Esophagus (tissue), 2 donors: ENCODE measurements at regions not wholly inside any gene's neighbourhood (a gene's known extent, or its start where the extent isn't known, plus 50 kb on each side); places are given as distances from the start of the nearest gene placed in this dataset.

Experiments
- H3K27ac ChIP-seq, 2 donors: one replicate each; pipeline ENCODE4 v1.5.1; 2013; ENCODE audit warnings: low read depth in 2 of 2, mild to moderate bottlenecking in 2 of 2, inconsistent platforms in 1 of 2, low read length in 1 of 2, moderate library complexity in 1 of 2
- H3K27me3 ChIP-seq, 2 donors: one replicate each; pipeline ENCODE4 v1.6.1; 2013; ENCODE audit warnings: low read length in 2 of 2, control low read depth in 1 of 2, mild to moderate bottlenecking in 1 of 2; ENCODE audit not compliant: insufficient read depth in 2 of 2, control insufficient read depth in 1 of 2
- H3K36me3 ChIP-seq, 2 donors: one replicate each; pipeline ENCODE4 v1.6.1; 2013; ENCODE audit warnings: low read length in 1 of 2; ENCODE audit not compliant: control insufficient read depth in 2 of 2, insufficient read depth in 2 of 2
- H3K4me1 ChIP-seq, 2 donors: one replicate each; pipeline ENCODE4 v1.6.1; 2013; ENCODE audit warnings: low read length in 1 of 2; ENCODE audit not compliant: control insufficient read depth in 2 of 2, insufficient read depth in 2 of 2
- H3K4me3 ChIP-seq, 2 donors: one replicate each; pipeline ENCODE4 v1.5.1; 2013; ENCODE audit warnings: low read length in 2 of 2, mild to moderate bottlenecking in 2 of 2, low read depth in 1 of 2, moderate library complexity in 1 of 2
- H3K9me3 ChIP-seq, 2 donors: one replicate each; pipeline ENCODE4 v1.6.1; 2013; ENCODE audit warnings: mild to moderate bottlenecking in 2 of 2, low read depth in 1 of 2, low read length in 1 of 2, moderate library complexity in 1 of 2; ENCODE audit not compliant: control insufficient read depth in 2 of 2, insufficient read depth in 1 of 2
- WGBS, 2 donors: extraction: QIAGEN DNeasy Blood & Tissue Kit; methylation state at CpG; one replicate each; pipeline ENCODE4 v1.1.7; 2013; 5-methylcytosine and 5-hydroxymethylcytosine counted together
- donor health status: healthy with polysubstance abuse.
- donor health status: Bipolar disorder and iron deficiency.

DNA sequence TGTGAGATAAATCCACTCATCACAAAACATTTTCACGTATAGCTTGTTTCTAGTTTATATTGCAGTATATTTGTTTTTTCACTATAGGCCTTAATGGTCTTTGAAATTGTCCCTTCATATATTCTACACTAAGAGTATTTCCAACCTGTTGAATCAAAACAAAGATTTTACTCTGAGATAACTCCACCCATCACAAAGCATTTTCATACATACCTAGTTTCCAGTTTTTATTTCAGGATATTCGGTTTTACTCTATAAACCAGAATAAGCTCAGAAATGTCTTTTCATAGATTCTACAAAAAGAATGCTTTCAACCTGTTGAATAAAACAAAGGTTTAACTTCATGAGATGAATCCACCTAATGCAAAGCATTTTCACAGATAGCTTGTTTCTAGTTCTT, 1528.7 kb downstream of the UQCRFS1 start:
- no peak overlapping the region for H3K27ac ChIP-seq
- H3K4me1 ChIP-seq: no peaks in the 10 kb centered on the region
- peaks cover 2 to 4% of the 10 kb centered on the region in 2 donors for H3K9me3 ChIP-seq
- H3K4me3 ChIP-seq: no peak overlapping the region
- 71 to 86% methylated on average over 2 of the region's 2 CpGs for WGBS, 2 donors
- H3K27me3 ChIP-seq: no peaks in the 10 kb centered on the region
- H3K36me3 ChIP-seq: no peaks in the 10 kb centered on the region

DNA sequence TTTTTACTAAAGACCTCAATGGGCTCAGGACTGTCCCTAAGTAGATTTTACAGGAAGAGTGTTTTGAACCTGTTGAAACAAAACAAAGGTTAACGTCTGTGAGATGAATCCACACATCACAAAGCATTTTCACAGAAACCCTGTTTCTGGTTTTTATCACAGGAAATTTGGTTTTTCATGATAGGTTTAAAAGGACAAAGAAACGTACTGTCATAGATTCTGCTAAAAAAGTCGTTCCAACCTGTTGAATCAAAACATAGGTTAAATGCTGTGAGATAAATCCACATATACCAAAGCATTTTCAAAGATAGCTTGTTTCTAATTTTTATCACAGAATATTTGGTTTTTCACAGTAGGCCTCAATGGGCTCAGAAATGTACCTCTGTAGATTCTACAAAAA, 1531.0 kb downstream of the UQCRFS1 start:
- H3K4me1 ChIP-seq: no peaks in the 10 kb centered on the region
- WGBS, 2 donors: 70 to 73% methylated on average over 3 of the region's 3 CpGs
- no peaks in the 10 kb centered on the region for H3K27me3 ChIP-seq
- no peak overlapping the region for H3K27ac ChIP-seq
- peaks cover 4 to 5% of the 10 kb centered on the region in 2 donors for H3K9me3 ChIP-seq
- H3K36me3 ChIP-seq: no peaks in the 10 kb centered on the region
- H3K4me3 ChIP-seq: no peak overlapping the region

DNA sequence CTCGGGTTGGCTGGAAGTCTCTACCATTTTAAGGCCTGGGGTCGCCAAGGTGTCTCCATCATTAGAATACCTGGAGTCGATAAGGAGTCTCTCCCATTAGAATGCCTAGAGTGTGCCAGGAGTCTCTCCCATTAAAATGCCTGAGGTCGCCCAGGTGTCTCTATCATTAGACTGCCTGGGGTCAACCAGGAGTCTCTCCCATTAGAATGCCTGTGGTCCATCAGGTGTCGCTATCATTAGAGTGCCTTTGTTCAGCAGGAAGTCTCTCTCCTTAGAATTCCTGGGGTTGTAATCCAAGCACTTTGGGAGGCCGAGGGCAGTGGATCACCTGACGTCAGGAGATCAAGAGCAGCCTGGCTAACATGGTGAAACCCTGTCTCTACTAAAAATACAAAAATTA, 1533.0 kb downstream of the UQCRFS1 start:
- Histone ChIP-seq H3K4me3 (no peak overlapping the region), H3K27ac (no peak overlapping the region), H3K9me3 (peaks cover 9% of the 10 kb centered on the region in 2 donors), H3K27me3 (no peaks in the 10 kb centered on the region), H3K4me1 (no peaks in the 10 kb centered on the region), H3K36me3 (no peaks in the 10 kb centered on the region)
- WGBS, 2 donors: 74 to 76% methylated on average over 7 of the region's 7 CpGs

- H3K9me3 ChIP-seq: peaks cover 9 to 10% of the 10 kb centered on the region in 2 donors
- 73 to 78% methylated on average over 8 of the region's 8 CpGs for WGBS, 2 donors
- no peak overlapping the region for H3K4me3 ChIP-seq
- H3K27me3 ChIP-seq: no peaks in the 10 kb centered on the region
- no peak overlapping the region for H3K27ac ChIP-seq
- no peaks in the 10 kb centered on the region for H3K4me1 ChIP-seq
- no peaks in the 10 kb centered on the region for H3K36me3 ChIP-seq
Measured at GRCh38 chr19:27679399-27679798, 1533.6 kb downstream of the UQCRFS1 start.

GRCh38 chr19:27676877-27677276, 1536.1 kb downstream of the UQCRFS1 start:
- 64% methylated on average over 6 of the region's 6 CpGs for WGBS, 2 donors
- Histone ChIP-seq H3K27ac (no peak overlapping the region), H3K36me3 (no peaks in the 10 kb centered on the region), H3K9me3 (peaks cover 9 to 18% of the 10 kb centered on the region in 2 donors), H3K27me3 (no peaks in the 10 kb centered on the region), H3K4me3 (no peak overlapping the region), H3K4me1 (no peaks in the 10 kb centered on the region)

DNA sequence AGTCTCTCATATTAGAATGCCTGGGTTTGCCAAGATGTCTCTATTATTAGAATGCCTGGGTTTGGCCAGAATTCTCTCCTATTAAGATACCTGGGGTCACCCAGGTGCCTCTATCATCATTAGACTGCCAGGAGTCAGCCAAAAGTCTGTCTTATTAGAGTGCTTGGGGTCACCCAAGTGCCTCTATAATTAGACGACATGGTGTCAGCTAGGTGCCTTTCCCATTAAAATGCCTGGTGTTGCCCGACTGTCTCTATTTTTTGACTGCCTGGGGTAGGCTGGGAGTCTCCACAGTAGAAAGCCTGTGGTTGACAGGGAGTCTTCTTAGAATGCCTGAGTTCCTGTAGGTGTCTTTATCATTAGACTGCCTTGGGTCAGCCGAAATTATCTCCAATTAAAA, 1536.6 kb downstream of the UQCRFS1 start:
- no peaks in the 10 kb centered on the region for H3K27me3 ChIP-seq
- no peak overlapping the region for H3K4me3 ChIP-seq
- no peak overlapping the region for H3K27ac ChIP-seq
- H3K9me3 ChIP-seq: peaks cover 9 to 18% of the 10 kb centered on the region in 2 donors
- WGBS, 2 donors: 80 to 84% methylated on average over 3 of the region's 3 CpGs
- H3K4me1 ChIP-seq: no peaks in the 10 kb centered on the region
- H3K36me3 ChIP-seq: no peaks in the 10 kb centered on the region

DNA sequence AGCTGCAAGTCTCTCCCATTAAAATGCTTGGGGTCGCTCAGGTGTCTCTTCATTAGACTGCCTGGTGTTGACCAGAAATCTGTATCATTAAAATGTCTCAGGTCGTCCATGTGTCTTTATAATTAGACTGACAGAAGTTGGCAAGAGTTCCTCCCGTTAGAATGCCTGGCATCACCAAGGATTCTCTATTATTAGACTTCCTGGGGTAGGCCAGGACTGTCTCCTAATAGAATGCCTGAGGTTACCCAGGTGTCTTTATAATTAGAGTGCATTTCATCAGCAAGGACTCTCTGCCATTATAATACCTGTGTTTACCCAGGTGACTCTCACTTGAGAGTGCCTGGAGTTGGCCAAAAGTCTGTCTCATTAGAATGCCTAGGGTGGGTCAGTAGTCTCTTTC, 1537.2 kb downstream of the UQCRFS1 start:
- 42 to 43% methylated on average over 3 of the region's 3 CpGs for WGBS, 2 donors
- Histone ChIP-seq H3K9me3 (peaks cover 9 to 19% of the 10 kb centered on the region in 2 donors), H3K27ac (no peak overlapping the region), H3K27me3 (no peaks in the 10 kb centered on the region), H3K4me3 (no peak overlapping the region), H3K36me3 (no peaks in the 10 kb centered on the region), H3K4me1 (no peaks in the 10 kb centered on the region)

DNA sequence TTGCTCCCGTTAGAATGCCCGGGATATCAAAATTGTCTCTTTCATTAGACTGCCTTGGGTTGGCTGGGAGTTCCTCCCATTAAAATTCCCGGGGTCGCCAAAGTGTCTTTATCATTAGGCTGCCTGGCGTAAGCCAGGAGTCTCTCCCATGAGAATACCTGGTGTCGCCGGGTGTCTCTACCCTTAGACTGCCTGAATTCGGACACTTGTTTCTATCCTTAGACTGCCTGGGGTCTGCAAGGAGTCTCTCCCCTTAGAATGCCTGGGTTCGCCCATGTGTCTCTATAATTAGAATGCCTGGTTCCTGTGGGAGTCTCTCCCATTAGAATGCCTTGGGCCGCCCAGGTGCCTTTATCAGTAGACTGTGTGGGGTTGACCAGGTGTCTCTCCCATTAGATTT, 1538.2 kb downstream of the UQCRFS1 start:
- no peaks in the 10 kb centered on the region for H3K4me1 ChIP-seq
- H3K4me3 ChIP-seq: no peak overlapping the region
- H3K9me3 ChIP-seq: peaks cover 6 to 19% of the 10 kb centered on the region in 2 donors
- 73 to 88% methylated on average over 10 of the region's 10 CpGs for WGBS, 2 donors
- no peak overlapping the region for H3K27ac ChIP-seq
- H3K27me3 ChIP-seq: no peaks in the 10 kb centered on the region
- no peaks in the 10 kb centered on the region for H3K36me3 ChIP-seq

DNA sequence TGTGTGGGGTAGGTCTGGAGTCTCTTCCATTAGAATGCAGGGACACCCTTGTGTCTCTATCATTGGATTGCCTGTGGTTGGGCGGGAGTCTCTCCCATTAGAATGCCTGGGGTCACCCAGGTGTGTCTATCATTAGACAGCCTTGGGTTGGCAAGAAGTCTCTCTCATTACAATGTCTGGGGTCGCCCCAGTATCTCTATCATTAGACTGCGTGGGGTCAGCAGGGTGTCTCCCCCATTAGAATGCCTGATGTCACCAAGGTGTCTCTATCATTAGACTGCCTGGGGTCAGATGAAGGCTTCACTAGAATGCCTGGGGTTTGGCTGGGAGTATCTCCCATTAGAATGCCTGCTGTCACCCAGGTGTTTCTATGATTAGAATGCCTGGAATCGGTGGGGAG, 1539.0 kb downstream of the UQCRFS1 start:
- H3K9me3 ChIP-seq: peaks cover 6 to 14% of the 10 kb centered on the region in 2 donors
- no peaks in the 10 kb centered on the region for H3K36me3 ChIP-seq
- WGBS, 2 donors: 51 to 57% methylated on average over 4 of the region's 4 CpGs
- H3K27ac ChIP-seq: no peak overlapping the region
- H3K4me3 ChIP-seq: no peak overlapping the region
- H3K27me3 ChIP-seq: no peaks in the 10 kb centered on the region
- no peaks in the 10 kb centered on the region for H3K4me1 ChIP-seq

- H3K27me3 ChIP-seq: no peaks in the 10 kb centered on the region
- no peaks in the 10 kb centered on the region for H3K36me3 ChIP-seq
- peaks cover 6 to 14% of the 10 kb centered on the region in 2 donors for H3K9me3 ChIP-seq
- no peaks in the 10 kb centered on the region for H3K4me1 ChIP-seq
- H3K4me3 ChIP-seq: no peak overlapping the region
- H3K27ac ChIP-seq: no peak overlapping the region
- 68 to 70% methylated on average over 10 of the region's 10 CpGs for WGBS, 2 donors
Measured at GRCh38 chr19:27672309-27673047, 1540.5 kb downstream of the UQCRFS1 start.
